GM12873 (cell line): ENCODE measurements at regions not wholly inside any gene's neighbourhood (a gene's known extent, or its start where the extent isn't known, plus 50 kb on each side); places are given as distances from the start of the nearest gene placed in this dataset.

Experiments used
- CTCF ChIP-seq: IDR thresholded peaks from 2 replicates; pipeline ENCODE4 v1.5.1; 2012; ENCODE audit warnings: low read depth, mild to moderate bottlenecking, moderate library complexity, low read length, control low read depth; ENCODE audit not compliant: insufficient read depth; ENCODE audit errors: missing control alignments

- TF ChIP-seq CTCF, result no peak
Observed at GRCh38 chr10:108362296-108362695, 1197.8 kb upstream of the SORCS1 start.

GRCh38 chr10:108360187-108360586 lies 1195.7 kb upstream of the SORCS1 start:
- TF ChIP-seq CTCF, result no peak

- TF ChIP-seq CTCF, result peak; percentile 3
Observed at GRCh38 chr10:108358912-108359311, 1194.4 kb upstream of the SORCS1 start.

- no peak for TF ChIP-seq CTCF
Observed at GRCh38 chr10:108352771-108353170, 1188.3 kb upstream of the SORCS1 start.

- TF ChIP-seq CTCF, result no peak
Observed at GRCh38 chr10:108348215-108348614, 1183.7 kb upstream of the SORCS1 start.

GRCh38 chr10:108346066-108346465 lies 1181.6 kb upstream of the SORCS1 start:
- no peak for TF ChIP-seq CTCF

GRCh38 chr10:108338146-108338545 lies 1173.6 kb upstream of the SORCS1 start:
- TF ChIP-seq CTCF, result no peak
